Stimulated activated CD4-positive, alpha-beta T cell treated with anti-CD3 and anti-CD28 coated beads, Interleukin-4, amount 100 ng/mL, for 1 hour (primary cell): ENCODE measurements at regions not wholly inside any gene's neighbourhood (a gene's known extent, or its start where the extent isn't known, plus 50 kb on each side); places are given as distances from the start of the nearest gene placed in this dataset.
"Not testable (repeated sequence)": the region's sequence is repeated elsewhere in the genome, so short reads cannot be mapped to it uniquely, and the experiment has no call there.

Experiments
- DNase-seq: peaks from one replicate; pipeline ENCODE4 v3.0.0-alpha.2; 2020

- no peak for DNase-seq
These were observed 179.0 kb downstream of the BCAS1 start for GRCh38 chr20:53891306-53891894.

- no peak for DNase-seq
These were observed 179.7 kb downstream of the BCAS1 start for GRCh38 chr20:53890443-53891305.

GRCh38 chr20:53889411-53890148 lies 180.8 kb downstream of the BCAS1 start:
- DNase-seq: no peak

DNA sequence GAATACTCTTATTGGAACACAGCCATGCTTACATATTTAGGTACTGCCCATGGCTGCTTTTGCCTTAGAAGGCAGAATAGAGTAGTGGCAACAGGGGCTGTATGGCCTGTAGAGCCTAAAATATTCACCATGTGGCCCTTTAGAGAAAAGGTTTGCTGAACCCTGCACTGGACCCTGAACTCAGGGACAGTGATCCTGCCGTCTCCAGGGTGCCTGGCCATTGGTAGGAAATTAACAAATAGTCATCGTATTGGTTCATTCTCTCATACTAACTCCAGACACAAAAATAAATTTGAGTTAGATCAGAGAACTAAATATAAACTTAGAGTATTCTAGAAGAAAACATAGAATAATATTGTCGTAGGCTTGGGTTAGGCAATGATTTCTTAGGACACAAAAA lies 181.4 kb downstream of the BCAS1 start:
- DNase-seq: no peak

- DNase-seq: no peak
These were observed 181.9 kb downstream of the BCAS1 start for GRCh38 chr20:53888510-53888909.

GRCh38 chr20:53887973-53888372 lies 182.4 kb downstream of the BCAS1 start:
- no peak for DNase-seq

GRCh38 chr20:53884859-53885541 lies 185.4 kb downstream of the BCAS1 start:
- peak; percentile 51 for DNase-seq

DNA sequence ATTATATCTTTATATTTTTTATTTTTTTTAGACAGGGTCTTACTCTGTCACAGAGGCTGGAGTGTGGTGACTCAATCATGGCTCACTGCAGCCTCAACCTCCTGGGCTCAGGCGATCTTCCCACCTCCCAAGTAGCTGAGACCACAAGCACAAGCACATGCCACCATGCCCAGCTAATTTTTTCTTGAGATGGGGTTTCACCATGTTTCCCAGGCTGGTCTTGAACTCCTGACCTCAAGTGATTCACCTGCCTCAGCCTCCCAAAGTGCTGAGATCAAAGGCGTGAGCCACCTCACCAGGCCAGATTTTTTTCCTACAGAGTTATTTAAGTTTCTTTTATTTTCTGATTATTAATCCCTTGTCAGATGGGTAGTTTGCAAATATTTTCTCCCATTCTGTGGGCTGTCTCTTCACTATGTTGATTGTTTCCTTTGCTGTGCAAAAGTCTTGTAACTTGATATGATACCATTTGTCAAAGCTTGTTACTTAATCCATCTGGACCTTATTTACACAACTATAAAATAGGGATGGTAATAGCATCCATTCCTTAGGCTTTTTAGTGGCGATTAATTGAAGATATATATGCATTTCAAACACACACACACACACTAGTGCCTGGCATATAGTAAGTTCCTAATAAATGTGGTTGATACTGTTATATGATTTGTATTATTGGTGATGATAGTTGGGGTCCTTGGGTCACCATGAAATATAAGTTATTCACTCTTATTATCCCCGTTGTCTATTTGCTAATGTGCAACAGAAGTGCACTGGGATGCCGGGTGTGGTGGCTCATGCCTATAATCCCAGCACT lies 187.1 kb downstream of the BCAS1 start:
- no peak for DNase-seq

- not testable (repeated sequence) for DNase-seq
These were observed 187.9 kb downstream of the BCAS1 start for GRCh38 chr20:53882438-53882986.

- no peak for DNase-seq
These were observed 189.0 kb downstream of the BCAS1 start for GRCh38 chr20:53881362-53881761.

- DNase-seq: no peak
These were observed 190.2 kb downstream of the BCAS1 start for GRCh38 chr20:53880108-53880641.

GRCh38 chr20:53879048-53879684 lies 191.2 kb downstream of the BCAS1 start:
- no peak for DNase-seq

GRCh38 chr20:53878262-53879047 lies 191.9 kb downstream of the BCAS1 start:
- DNase-seq: no peak

GRCh38 chr20:53876956-53877355 lies 193.4 kb downstream of the BCAS1 start:
- no peak for DNase-seq

- DNase-seq: no peak
These were observed 193.9 kb downstream of the BCAS1 start for GRCh38 chr20:53876470-53876869.

DNA sequence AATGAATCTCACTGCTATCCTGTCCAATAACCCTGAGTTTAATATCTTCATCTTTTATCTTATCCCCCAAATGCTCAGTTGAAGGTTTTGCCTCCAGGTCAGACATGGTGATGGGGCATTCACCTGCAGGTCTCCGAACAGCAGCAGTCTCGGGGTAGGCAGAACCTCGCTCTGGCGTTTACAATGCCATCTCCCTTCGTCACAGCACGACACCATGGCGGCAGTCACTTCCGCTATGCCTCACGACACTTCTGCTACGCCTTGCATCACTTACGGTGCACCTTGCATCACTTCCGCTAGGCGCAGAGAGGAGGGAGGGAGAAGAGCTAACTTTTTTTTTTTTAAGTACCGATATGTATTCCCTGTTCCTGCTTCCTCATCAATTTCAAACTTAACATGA lies 194.9 kb downstream of the BCAS1 start:
- no peak for DNase-seq

- no peak for DNase-seq
These were observed 195.7 kb downstream of the BCAS1 start for GRCh38 chr20:53874706-53875105.

GRCh38 chr20:53874104-53874503 lies 196.3 kb downstream of the BCAS1 start:
- DNase-seq: no peak

DNA sequence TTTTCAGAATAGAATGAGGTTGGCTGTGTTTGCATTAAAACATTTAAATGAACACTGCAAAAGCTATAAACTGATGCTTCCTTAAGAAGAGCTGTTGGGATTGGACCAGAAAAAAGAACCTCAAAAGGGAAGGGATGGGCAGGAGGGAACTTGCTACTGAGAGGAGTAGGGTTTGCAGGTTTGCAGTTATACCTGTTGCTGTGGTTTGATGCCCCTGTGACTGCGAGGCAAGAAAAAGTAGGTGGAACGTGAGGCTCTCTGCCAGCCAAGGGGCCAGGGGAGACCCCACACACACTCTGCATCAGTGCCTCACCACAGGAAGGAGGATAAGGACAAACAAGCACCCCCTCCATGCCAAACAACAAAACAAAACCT lies 197.2 kb downstream of the BCAS1 start:
- no peak for DNase-seq

DNA sequence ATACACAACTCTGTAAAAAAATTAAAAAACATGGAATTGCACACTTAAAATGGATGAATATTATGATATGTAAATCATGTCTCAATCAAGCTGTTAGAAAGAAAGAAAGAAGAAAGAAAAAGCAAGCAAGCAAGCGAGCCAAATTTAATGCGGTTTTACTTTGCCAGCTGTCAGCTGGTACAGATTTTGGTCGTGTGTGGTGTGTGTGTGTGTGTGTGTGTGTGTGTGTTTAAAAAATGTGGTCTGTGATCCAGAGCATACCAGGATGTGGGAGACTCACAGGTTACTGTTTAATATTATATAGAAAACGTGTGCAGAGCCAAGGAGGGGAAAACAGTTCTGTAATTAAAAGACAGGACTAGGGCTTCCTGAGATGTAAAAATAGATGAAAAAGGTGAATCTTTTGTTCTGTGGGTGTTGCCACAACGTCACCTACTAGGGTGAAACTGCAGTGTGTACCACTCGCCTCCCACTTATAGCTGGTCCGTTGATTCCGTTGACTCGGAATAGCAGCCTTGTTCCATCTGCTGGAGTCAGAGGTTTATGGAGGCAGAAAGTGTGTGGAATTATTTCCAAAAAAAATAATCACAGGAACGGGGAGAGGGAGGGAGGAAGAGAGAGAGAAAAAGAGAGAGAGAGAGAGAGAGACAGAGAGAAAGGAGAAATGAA lies 197.7 kb downstream of the BCAS1 start:
- peak; percentile 23 for DNase-seq
